ENCODE measurements at regions not wholly inside any gene's neighbourhood (a gene's known extent, or its start where the extent isn't known, plus 50 kb on each side); places are given as distances from the start of the nearest gene placed in this dataset.

GRCh38 chr5:91691592-91691991 is 308.5 kb upstream of the ARRDC3 start:
- H3K27me3 ChIP-seq, result no peaks in the 10 kb centered on the region
- no peak overlapping the region for H3K4me3 ChIP-seq
- no peak for TF ChIP-seq POLR2A (IDR thresholded peaks at IDR 0.05)
- no peak for TF ChIP-seq EP300 (IDR thresholded peaks at IDR 0.05)
- no peak for TF ChIP-seq POLR2AphosphoS5 (IDR thresholded peaks at IDR 0.05)
- TF ChIP-seq, protein P1, sequence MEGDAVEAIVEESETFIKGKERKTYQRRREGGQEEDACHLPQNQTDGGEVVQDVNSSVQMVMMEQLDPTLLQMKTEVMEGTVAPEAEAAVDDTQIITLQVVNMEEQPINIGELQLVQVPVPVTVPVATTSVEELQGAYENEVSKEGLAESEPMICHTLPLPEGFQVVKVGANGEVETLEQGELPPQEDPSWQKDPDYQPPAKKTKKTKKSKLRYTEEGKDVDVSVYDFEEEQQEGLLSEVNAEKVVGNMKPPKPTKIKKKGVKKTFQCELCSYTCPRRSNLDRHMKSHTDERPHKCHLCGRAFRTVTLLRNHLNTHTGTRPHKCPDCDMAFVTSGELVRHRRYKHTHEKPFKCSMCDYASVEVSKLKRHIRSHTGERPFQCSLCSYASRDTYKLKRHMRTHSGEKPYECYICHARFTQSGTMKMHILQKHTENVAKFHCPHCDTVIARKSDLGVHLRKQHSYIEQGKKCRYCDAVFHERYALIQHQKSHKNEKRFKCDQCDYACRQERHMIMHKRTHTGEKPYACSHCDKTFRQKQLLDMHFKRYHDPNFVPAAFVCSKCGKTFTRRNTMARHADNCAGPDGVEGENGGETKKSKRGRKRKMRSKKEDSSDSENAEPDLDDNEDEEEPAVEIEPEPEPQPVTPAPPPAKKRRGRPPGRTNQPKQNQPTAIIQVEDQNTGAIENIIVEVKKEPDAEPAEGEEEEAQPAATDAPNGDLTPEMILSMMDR (IDR thresholded peaks at IDR 0.05), result no peak
- H3K9me3 ChIP-seq, result no peaks in the 10 kb centered on the region
- 100% methylated on average over 2 of the region's 2 CpGs for WGBS, 2 donors (ENCODE audit: low coverage in 1 of 2)
- H3K4me1 ChIP-seq, result no peaks in the 10 kb centered on the region
- ATAC-seq, result no peak
- no peak overlapping the region for H3K27ac ChIP-seq
- H3K36me3 ChIP-seq, result no peaks in the 10 kb centered on the region

DNA sequence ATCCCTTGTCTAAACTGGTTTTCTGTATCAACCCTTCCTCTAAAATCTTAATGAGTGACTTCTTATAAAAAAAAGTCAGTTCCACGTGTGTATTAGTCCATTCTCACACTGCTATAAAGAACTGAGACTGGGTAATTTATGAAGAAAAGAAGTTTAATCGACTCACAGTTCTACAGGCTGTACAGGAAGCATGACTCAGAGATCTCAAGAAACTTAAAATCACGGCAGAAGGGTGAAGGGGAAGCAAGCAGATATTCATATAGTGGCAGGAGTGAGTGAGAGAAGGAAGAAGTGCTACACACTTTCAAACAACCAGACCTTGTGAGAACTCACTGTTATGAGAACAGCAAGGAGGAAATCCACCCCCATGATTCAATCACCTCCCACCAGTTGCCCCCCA is 307.8 kb upstream of the ARRDC3 start:
- no peaks in the 10 kb centered on the region for H3K9me3 ChIP-seq
- H3K4me1 ChIP-seq, result no peaks in the 10 kb centered on the region
- no peak for ATAC-seq
- no peaks in the 10 kb centered on the region for H3K36me3 ChIP-seq
- 49% methylated on average over 3 of the region's 3 CpGs for WGBS, 2 donors (ENCODE audit: low coverage in 1 of 2)
- no peak for TF ChIP-seq POLR2AphosphoS5 (IDR thresholded peaks at IDR 0.05)
- TF ChIP-seq EP300 (IDR thresholded peaks at IDR 0.05), result no peak
- no peak for TF ChIP-seq POLR2A (IDR thresholded peaks at IDR 0.05)
- TF ChIP-seq, protein P1 (IDR thresholded peaks at IDR 0.05), result no peak
- no peaks in the 10 kb centered on the region for H3K27me3 ChIP-seq
- H3K27ac ChIP-seq, result no peak overlapping the region
- no peak overlapping the region for H3K4me3 ChIP-seq

DNA sequence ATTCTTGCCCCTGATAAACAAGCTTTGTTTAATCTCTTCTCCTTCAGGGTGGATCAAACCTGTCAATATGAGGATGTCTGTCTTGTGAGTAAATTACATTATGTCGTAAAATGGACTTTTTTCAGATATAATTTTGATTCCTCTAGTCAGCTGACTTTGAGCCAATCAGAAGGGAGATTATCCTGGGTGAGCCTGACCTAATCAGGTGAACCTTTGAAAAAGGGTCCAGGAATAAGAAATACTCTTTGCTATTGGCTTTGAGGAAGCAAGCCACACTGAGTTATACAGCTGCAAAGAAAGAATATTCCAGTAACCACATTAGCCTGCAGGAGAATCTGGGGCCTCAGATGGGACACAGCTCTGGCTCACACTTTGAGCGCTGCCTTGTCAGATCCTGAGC is 304.3 kb upstream of the ARRDC3 start:
- TF ChIP-seq POLR2AphosphoS5 (IDR thresholded peaks at IDR 0.05), result no peak
- no peak for TF ChIP-seq POLR2A (IDR thresholded peaks at IDR 0.05)
- TF ChIP-seq, protein P1 (IDR thresholded peaks at IDR 0.05), result no peak
- TF ChIP-seq EP300 (IDR thresholded peaks at IDR 0.05), result no peak
- H3K4me3 ChIP-seq, result no peak overlapping the region
- no peak overlapping the region for H3K27ac ChIP-seq
- 73% methylated on average over 2 of the region's 2 CpGs for WGBS, 2 donors (ENCODE audit: low coverage in 1 of 2)
- no peak for ATAC-seq
- H3K27me3 ChIP-seq, result no peaks in the 10 kb centered on the region
- no peaks in the 10 kb centered on the region for H3K9me3 ChIP-seq
- H3K4me1 ChIP-seq, result no peaks in the 10 kb centered on the region
- H3K36me3 ChIP-seq, result no peaks in the 10 kb centered on the region

GRCh38 chr5:91684625-91685024 is 301.5 kb upstream of the ARRDC3 start:
- 17 to 36% methylated on average over 1 of the region's 1 CpG for WGBS, 2 donors (ENCODE audit: low coverage in 1 of 2)

GRCh38 chr5:91670563-91670962 is 287.4 kb upstream of the ARRDC3 start:
- ATAC-seq, result no peak
- Histone ChIP-seq H3K36me3 (no peaks in the 10 kb centered on the region), H3K4me3 (no peak overlapping the region), H3K27me3 (no peaks in the 10 kb centered on the region), H3K9me3 (no peaks in the 10 kb centered on the region), H3K4me1 (no peaks in the 10 kb centered on the region), H3K27ac (no peak overlapping the region)
- no peak for TF ChIP-seq POLR2AphosphoS5 (IDR thresholded peaks at IDR 0.05)
- 33 to 55% methylated on average over 4 of the region's 4 CpGs for WGBS, 2 donors (ENCODE audit: low coverage in 1 of 2)

More at GRCh38 chr5:91684625-91685024, 301.5 kb upstream of the ARRDC3 start:
- Histone ChIP-seq H3K4me3 (no peak overlapping the region), H3K27ac (no peak overlapping the region), H3K9me3 (no peaks in the 10 kb centered on the region), H3K4me1 (no peaks in the 10 kb centered on the region), H3K36me3 (no peaks in the 10 kb centered on the region), H3K27me3 (no peaks in the 10 kb centered on the region)
- TF ChIP-seq, protein P1 (IDR thresholded peaks at IDR 0.05), result no peak
- TF ChIP-seq POLR2A (IDR thresholded peaks at IDR 0.05) (no peak), POLR2AphosphoS5 (IDR thresholded peaks at IDR 0.05) (no peak), EP300 (IDR thresholded peaks at IDR 0.05) (no peak)
- no peak for ATAC-seq
